HG02938 (cell line): ENCODE measurements at regions not wholly inside any gene's neighbourhood (a gene's known extent, or its start where the extent isn't known, plus 50 kb on each side); places are given as distances from the start of the nearest gene placed in this dataset.

Source experiments
- ATAC-seq: cut with Tn5 transposase; IDR thresholded peaks from one replicate; pipeline ENCODE4 v1.9.1; 2021; ENCODE audit warnings: mild to moderate bottlenecking, moderate library complexity; ENCODE audit not compliant: unreplicated experiment

GRCh38 chr11:116135891-116136290, 631.7 kb upstream of the CADM1 start:
- no peak for ATAC-seq

- ATAC-seq: no peak
These were observed 630.2 kb upstream of the CADM1 start for GRCh38 chr11:116134450-116134849.

- no peak for ATAC-seq
These were observed 628.2 kb upstream of the CADM1 start for GRCh38 chr11:116132273-116132978.

GRCh38 chr11:116130122-116130521, 625.9 kb upstream of the CADM1 start:
- ATAC-seq: no peak

- ATAC-seq: no peak
These were observed 625.2 kb upstream of the CADM1 start for GRCh38 chr11:116129456-116129855.

- ATAC-seq: no peak
These were observed 622.3 kb upstream of the CADM1 start for GRCh38 chr11:116126562-116126961.

GRCh38 chr11:116124922-116125714, 620.9 kb upstream of the CADM1 start:
- ATAC-seq: no peak

GRCh38 chr11:116123739-116124138, 619.5 kb upstream of the CADM1 start:
- no peak for ATAC-seq

GRCh38 chr11:116122697-116123472, 618.7 kb upstream of the CADM1 start:
- no peak for ATAC-seq

GRCh38 chr11:116119158-116119557, 614.9 kb upstream of the CADM1 start:
- ATAC-seq: no peak

- no peak for ATAC-seq
These were observed 613.9 kb upstream of the CADM1 start for GRCh38 chr11:116118138-116118470.

- ATAC-seq: no peak
These were observed 613.3 kb upstream of the CADM1 start for GRCh38 chr11:116117331-116118137.

- no peak for ATAC-seq
These were observed 611.6 kb upstream of the CADM1 start for GRCh38 chr11:116115801-116116200.

GRCh38 chr11:116114198-116114651, 610.0 kb upstream of the CADM1 start:
- no peak for ATAC-seq

- no peak for ATAC-seq
These were observed 608.1 kb upstream of the CADM1 start for GRCh38 chr11:116112087-116112935.

- no peak for ATAC-seq
These were observed 607.3 kb upstream of the CADM1 start for GRCh38 chr11:116111546-116111945.

GRCh38 chr11:116110802-116111201, 606.6 kb upstream of the CADM1 start:
- no peak for ATAC-seq

GRCh38 chr11:116110356-116110755, 606.1 kb upstream of the CADM1 start:
- no peak for ATAC-seq

- ATAC-seq: no peak
These were observed 605.0 kb upstream of the CADM1 start for GRCh38 chr11:116109228-116109627.

- no peak for ATAC-seq
These were observed 603.9 kb upstream of the CADM1 start for GRCh38 chr11:116108161-116108560.
